ENCODE measurements at regions not wholly inside any gene's neighbourhood (a gene's known extent, or its start where the extent isn't known, plus 50 kb on each side); places are given as distances from the start of the nearest gene placed in this dataset.

DNA sequence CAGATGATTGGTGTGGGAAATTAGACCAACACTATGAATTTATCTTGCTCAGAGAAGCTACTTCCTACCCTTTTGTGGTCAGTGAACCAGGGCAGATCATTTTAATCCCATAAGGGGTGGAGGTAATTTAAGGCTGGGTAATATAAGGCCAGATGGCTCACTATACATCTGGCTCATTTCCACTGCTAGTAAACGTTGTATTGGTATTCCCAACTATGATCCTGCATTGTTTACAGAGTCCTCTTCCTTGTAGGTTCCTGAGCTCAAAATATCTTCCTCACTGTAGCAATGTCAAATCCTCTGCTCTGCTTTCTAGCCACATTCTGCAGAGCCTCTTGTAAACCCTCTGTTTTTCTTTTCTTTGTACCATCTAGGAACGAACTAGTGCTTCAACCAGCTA, 93.0 kb upstream of the MGAT4C start:
- Histone ChIP-seq H4K20me1 (ENCODE audit: control insufficient read depth, insufficient read depth, low read depth, low read length) (no peaks in the 10 kb centered on the region), H3K4me2 (ENCODE audit: low read length) (no peak overlapping the region), H3K4me3 (ENCODE audit: low read length) (no peak overlapping the region), H3F3A (ENCODE audit: control insufficient read depth, insufficient read depth) (no peaks in the 10 kb centered on the region), H3K27ac (ENCODE audit: low read depth, low read length) (no peak overlapping the region), H3K9me3 (ENCODE audit: control insufficient read depth, insufficient read depth, low read length) (no peaks in the 10 kb centered on the region), H3K9me2 (replicated peaks; ENCODE audit: control insufficient read depth, low read length) (no peaks in the 10 kb centered on the region), H3K4me1 (ENCODE audit: control insufficient read depth, low read length) (no peaks in the 10 kb centered on the region), H3K36me3 (ENCODE audit: control insufficient read depth, low read length) (no peaks in the 10 kb centered on the region), H3K27me3 (ENCODE audit: control insufficient read depth, low read length) (no peaks in the 10 kb centered on the region), H3K79me2 (ENCODE audit: control insufficient read depth, low read length) (no peaks in the 10 kb centered on the region)
- TF ChIP-seq, protein P1, sequence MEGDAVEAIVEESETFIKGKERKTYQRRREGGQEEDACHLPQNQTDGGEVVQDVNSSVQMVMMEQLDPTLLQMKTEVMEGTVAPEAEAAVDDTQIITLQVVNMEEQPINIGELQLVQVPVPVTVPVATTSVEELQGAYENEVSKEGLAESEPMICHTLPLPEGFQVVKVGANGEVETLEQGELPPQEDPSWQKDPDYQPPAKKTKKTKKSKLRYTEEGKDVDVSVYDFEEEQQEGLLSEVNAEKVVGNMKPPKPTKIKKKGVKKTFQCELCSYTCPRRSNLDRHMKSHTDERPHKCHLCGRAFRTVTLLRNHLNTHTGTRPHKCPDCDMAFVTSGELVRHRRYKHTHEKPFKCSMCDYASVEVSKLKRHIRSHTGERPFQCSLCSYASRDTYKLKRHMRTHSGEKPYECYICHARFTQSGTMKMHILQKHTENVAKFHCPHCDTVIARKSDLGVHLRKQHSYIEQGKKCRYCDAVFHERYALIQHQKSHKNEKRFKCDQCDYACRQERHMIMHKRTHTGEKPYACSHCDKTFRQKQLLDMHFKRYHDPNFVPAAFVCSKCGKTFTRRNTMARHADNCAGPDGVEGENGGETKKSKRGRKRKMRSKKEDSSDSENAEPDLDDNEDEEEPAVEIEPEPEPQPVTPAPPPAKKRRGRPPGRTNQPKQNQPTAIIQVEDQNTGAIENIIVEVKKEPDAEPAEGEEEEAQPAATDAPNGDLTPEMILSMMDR (IDR thresholded peaks at IDR 0.05; ENCODE audit: low read depth, low read length, poor library complexity, severe bottlenecking) = no peak
- no peak for TF ChIP-seq EZH2phosphoT487 (IDR thresholded peaks at IDR 0.05; ENCODE audit: borderline replicate concordance, low read length)

DNA sequence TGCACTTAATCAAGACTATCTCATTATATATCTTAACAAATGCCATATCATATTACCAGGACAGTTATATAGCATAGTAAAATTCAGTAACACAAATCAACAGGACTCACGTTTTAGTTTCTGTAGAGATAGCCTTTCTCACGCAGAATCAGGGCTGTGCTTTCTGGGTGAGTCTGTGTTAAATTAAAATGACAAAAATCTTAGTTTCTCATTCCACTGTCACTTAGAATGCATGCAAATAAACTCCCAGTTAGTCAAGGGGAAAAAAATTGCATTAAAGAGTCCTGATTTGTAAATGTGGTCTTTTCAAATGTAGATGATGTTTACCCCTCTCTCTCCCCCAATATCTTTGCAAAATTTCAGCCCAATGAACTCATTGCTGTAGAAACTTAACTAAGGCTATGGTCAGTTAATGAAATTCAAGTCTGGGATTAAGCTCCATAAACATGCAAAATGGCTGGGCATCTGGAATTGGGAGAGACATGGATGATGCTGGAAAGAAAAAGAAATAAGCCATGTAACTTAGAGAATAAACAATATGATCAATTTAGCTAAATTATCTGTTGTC, 77.8 kb upstream of the MGAT4C start:
- no peaks in the 10 kb centered on the region for H3K27me3 ChIP-seq (ENCODE audit: control insufficient read depth, low read length)
- no peak overlapping the region for H3K27ac ChIP-seq (ENCODE audit: low read depth, low read length)
- TF ChIP-seq EZH2phosphoT487 (IDR thresholded peaks at IDR 0.05; ENCODE audit: borderline replicate concordance, low read length) = no peak
- TF ChIP-seq, protein P1 (IDR thresholded peaks at IDR 0.05; ENCODE audit: low read depth, low read length, poor library complexity, severe bottlenecking) = no peak
- no peaks in the 10 kb centered on the region for H3K36me3 ChIP-seq (ENCODE audit: control insufficient read depth, low read length)
- H3K4me2 ChIP-seq (ENCODE audit: low read length) = no peak overlapping the region
- no peaks in the 10 kb centered on the region for H3F3A ChIP-seq (ENCODE audit: control insufficient read depth, insufficient read depth)
- H3K4me3 ChIP-seq (ENCODE audit: low read length) = no peak overlapping the region
- H3K4me1 ChIP-seq (ENCODE audit: control insufficient read depth, low read length) = no peaks in the 10 kb centered on the region
- no peaks in the 10 kb centered on the region for H4K20me1 ChIP-seq (ENCODE audit: control insufficient read depth, insufficient read depth, low read depth, low read length)
- H3K79me2 ChIP-seq (ENCODE audit: control insufficient read depth, low read length) = no peaks in the 10 kb centered on the region
- no peaks in the 10 kb centered on the region for H3K9me2 ChIP-seq (replicated peaks; ENCODE audit: control insufficient read depth, low read length)
- H3K9me3 ChIP-seq (ENCODE audit: control insufficient read depth, insufficient read depth, low read length) = no peaks in the 10 kb centered on the region

DNA sequence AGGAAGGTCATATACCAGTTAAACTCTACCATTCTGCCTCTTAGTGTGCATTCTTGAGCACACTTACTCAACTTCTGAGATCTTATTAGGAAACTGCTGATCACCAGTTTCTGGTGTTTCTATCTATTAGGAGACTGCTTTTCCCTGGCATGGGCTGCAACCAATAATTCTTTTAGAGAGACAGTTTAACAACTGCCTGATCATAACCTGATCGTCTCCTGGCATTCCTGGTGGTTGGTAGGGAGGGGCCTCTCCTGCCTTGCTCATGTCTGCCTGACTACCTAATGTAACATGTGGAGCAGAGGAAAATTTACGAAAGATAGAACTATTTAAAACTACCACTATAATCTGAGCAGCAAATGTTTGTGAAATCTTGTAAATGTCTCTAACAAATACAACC, 75.3 kb upstream of the MGAT4C start:
- Histone ChIP-seq H3F3A (ENCODE audit: control insufficient read depth, insufficient read depth) (no peaks in the 10 kb centered on the region), H3K4me1 (ENCODE audit: control insufficient read depth, low read length) (no peaks in the 10 kb centered on the region), H3K4me3 (ENCODE audit: low read length) (no peak overlapping the region), H3K9me3 (ENCODE audit: control insufficient read depth, insufficient read depth, low read length) (no peaks in the 10 kb centered on the region), H3K79me2 (ENCODE audit: control insufficient read depth, low read length) (no peaks in the 10 kb centered on the region), H3K27ac (ENCODE audit: low read depth, low read length) (no peak overlapping the region), H3K4me2 (ENCODE audit: low read length) (no peak overlapping the region), H3K9me2 (replicated peaks; ENCODE audit: control insufficient read depth, low read length) (no peaks in the 10 kb centered on the region), H3K36me3 (ENCODE audit: control insufficient read depth, low read length) (no peaks in the 10 kb centered on the region), H3K27me3 (ENCODE audit: control insufficient read depth, low read length) (no peaks in the 10 kb centered on the region), H4K20me1 (ENCODE audit: control insufficient read depth, insufficient read depth, low read depth, low read length) (no peaks in the 10 kb centered on the region)
- TF ChIP-seq, protein P1 (IDR thresholded peaks at IDR 0.05; ENCODE audit: low read depth, low read length, poor library complexity, severe bottlenecking) = no peak
- TF ChIP-seq EZH2phosphoT487 (IDR thresholded peaks at IDR 0.05; ENCODE audit: borderline replicate concordance, low read length) = no peak

Data from DOHH2 (cell line).